ENCODE measurements at regions not wholly inside any gene's neighbourhood (a gene's known extent, or its start where the extent isn't known, plus 50 kb on each side); places are given as distances from the start of the nearest gene placed in this dataset.
"Not testable (repeated sequence)": the region's sequence is repeated elsewhere in the genome, so short reads cannot be mapped to it uniquely, and the experiment has no call there.

DNA sequence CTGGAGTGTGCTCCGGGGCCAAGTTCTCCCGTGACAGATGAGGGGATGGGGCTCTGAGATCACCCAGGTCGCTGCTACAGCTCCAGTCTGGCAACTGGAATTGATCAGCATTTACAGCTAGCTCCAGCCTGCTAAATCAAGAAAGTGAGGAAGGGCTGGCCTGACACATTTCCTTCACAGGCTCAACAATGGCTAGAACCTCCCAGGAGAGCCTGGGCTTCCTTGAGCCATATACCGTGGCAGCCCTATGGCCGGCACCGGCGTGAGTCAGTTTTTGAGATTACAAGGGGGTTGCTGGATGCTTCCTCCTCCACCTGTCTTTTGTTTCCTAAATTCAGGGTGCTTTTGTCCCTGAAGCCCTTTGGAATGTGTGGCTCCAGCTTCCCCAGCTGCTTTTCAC lies 104.2 kb downstream of the ETS2 start:
- Histone ChIP-seq H3K9me3 (ENCODE audit: control insufficient read depth, low read depth, low read length) (no peaks in the 10 kb centered on the region), H3K27ac (ENCODE audit: low read length) (no peak overlapping the region), H3K4me1 (ENCODE audit: control insufficient read depth, low read depth, low read length) (peaks cover 13% of the 10 kb centered on the region), H3K9ac (ENCODE audit: low read length) (no peak overlapping the region), H3K36me3 (ENCODE audit: control insufficient read depth, low read depth, low read length) (no peaks in the 10 kb centered on the region), H3K27me3 (ENCODE audit: control insufficient read depth, insufficient read depth, low read length) (peaks cover 13% of the 10 kb centered on the region), H3K4me3 (ENCODE audit: low read length) (no peak overlapping the region)

DNA sequence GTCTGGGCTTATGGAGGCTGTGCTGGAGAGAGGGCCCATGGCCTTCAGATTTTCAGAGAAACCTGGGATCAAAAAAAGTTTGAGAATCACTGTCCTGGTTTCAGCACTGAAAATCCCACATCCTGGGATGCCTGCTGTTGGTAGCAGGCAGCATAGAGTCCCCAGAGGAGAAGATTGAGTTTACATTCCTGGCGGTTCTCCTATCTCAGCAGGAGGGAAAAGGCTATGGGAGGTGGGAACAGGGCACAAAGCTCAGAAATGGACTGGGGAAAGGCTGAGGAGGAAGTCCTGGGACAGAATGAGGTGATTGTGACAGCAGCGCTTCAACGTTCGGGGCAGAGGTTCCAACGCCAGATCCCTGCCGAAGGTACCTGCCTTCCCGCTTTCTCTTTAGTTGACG lies 103.4 kb downstream of the ETS2 start:
- no peak overlapping the region for H3K9ac ChIP-seq (ENCODE audit: low read length)
- peaks cover 7% of the 10 kb centered on the region for H3K4me1 ChIP-seq (ENCODE audit: control insufficient read depth, low read depth, low read length)
- no peaks in the 10 kb centered on the region for H3K9me3 ChIP-seq (ENCODE audit: control insufficient read depth, low read depth, low read length)
- no peak overlapping the region for H3K4me3 ChIP-seq (ENCODE audit: low read length)
- H3K36me3 ChIP-seq (ENCODE audit: control insufficient read depth, low read depth, low read length): no peaks in the 10 kb centered on the region
- peaks cover 13% of the 10 kb centered on the region for H3K27me3 ChIP-seq (ENCODE audit: control insufficient read depth, insufficient read depth, low read length)
- no peak overlapping the region for H3K27ac ChIP-seq (ENCODE audit: low read length)

DNA sequence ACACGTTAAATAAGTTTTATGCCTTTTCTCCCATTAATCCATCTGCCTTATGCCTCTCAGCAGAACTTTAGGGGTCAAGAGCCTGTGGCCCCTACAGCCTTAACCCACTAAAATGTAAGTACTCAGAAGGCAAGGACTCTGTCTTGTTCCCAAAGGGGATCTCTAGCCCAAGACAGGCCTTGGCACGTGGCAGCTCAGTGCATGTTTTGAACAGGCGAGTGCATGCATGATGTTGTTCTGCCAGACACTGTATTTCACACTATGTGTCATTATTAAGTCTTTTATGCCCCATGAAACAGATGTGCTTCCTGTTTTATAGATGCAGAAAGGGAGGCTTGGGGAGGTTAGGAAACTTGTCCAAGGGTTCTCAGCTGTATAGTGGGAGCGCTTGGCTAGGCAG lies 102.8 kb downstream of the ETS2 start:
- Histone ChIP-seq H3K4me3 (ENCODE audit: low read length) (no peak overlapping the region), H3K27me3 (ENCODE audit: control insufficient read depth, insufficient read depth, low read length) (peaks cover 13% of the 10 kb centered on the region), H3K9ac (ENCODE audit: low read length) (no peak overlapping the region), H3K27ac (ENCODE audit: low read length) (no peak overlapping the region), H3K4me1 (ENCODE audit: control insufficient read depth, low read depth, low read length) (peaks cover 7% of the 10 kb centered on the region), H3K36me3 (ENCODE audit: control insufficient read depth, low read depth, low read length) (no peaks in the 10 kb centered on the region), H3K9me3 (ENCODE audit: control insufficient read depth, low read depth, low read length) (no peaks in the 10 kb centered on the region)

DNA sequence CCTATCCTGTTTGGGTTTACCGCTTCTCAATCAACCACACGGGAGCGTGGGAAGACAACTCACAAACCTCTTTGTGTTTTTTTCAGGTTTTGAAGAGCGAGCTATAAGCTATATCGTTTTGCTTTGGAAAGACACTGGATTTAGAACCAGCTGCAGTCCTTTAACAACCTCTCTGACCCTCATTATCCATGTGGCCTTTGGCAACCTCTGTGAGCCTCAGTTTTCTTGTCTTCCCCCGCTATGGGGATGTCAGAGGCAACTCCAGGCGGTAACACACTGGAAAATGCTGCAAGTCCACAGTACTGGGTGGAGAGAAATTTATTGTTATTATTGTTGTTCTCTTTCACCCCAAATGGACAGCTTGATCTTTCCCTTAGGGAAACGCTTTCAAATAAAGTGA lies 100.0 kb downstream of the ETS2 start:
- Histone ChIP-seq H3K27ac (ENCODE audit: low read length) (no peak overlapping the region), H3K36me3 (ENCODE audit: control insufficient read depth, low read depth, low read length) (no peaks in the 10 kb centered on the region), H3K4me3 (ENCODE audit: low read length) (no peak overlapping the region), H3K9ac (ENCODE audit: low read length) (no peak overlapping the region), H3K27me3 (ENCODE audit: control insufficient read depth, insufficient read depth, low read length) (no peaks in the 10 kb centered on the region), H3K4me1 (ENCODE audit: control insufficient read depth, low read depth, low read length) (peaks cover 7% of the 10 kb centered on the region), H3K9me3 (ENCODE audit: control insufficient read depth, low read depth, low read length) (no peaks in the 10 kb centered on the region)

DNA sequence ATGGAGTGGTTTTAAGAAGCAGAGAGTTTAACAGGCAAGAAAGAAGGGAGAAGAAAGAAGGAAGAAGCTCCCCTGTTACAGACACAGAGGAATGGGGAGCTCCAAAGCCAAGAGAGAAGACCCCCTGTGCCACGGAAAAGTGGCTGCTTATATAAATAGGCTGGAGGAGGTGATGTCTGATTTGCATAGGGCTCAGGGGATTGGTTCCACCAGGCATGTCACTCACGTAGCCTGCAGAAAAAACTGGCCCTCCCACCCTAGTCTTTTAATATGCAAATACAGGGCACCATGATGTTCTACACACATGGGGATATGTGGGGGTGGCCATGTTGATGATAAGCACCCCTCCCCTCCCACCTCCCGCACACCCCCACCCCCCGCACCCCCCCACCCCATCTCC lies 99.6 kb downstream of the ETS2 start:
- Histone ChIP-seq H3K27me3 (ENCODE audit: control insufficient read depth, insufficient read depth, low read length) (no peaks in the 10 kb centered on the region), H3K4me3 (ENCODE audit: low read length) (no peak overlapping the region), H3K9me3 (ENCODE audit: control insufficient read depth, low read depth, low read length) (no peaks in the 10 kb centered on the region), H3K9ac (ENCODE audit: low read length) (no peak overlapping the region), H3K27ac (ENCODE audit: low read length) (no peak overlapping the region), H3K4me1 (ENCODE audit: control insufficient read depth, low read depth, low read length) (peaks cover 6% of the 10 kb centered on the region), H3K36me3 (ENCODE audit: control insufficient read depth, low read depth, low read length) (no peaks in the 10 kb centered on the region)

DNA sequence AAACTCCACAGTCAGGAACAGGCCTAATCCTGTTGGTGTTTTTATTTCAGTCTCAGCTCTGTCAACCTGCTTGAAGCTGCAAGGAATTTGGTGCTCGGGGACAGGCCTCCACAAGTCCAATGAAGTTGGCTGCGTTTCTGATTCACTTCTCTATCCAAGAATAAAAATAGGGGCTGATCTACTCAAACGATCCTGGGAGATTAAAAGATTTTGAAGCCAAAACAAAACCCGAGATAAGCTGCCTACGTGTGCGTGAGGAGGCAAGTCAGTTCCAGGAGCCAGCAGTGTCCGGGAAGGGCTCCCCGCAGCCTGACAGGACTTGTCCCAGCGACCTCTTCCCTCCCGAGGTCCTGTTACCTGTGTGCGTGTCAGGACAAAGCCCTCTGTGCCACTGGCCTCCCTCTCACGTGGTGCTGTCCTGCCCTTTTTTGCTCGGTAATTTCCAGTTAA lies 98.0 kb downstream of the ETS2 start:
- no peaks in the 10 kb centered on the region for H3K9me3 ChIP-seq (ENCODE audit: control insufficient read depth, low read depth, low read length)
- H3K27ac ChIP-seq (ENCODE audit: low read length): no peak overlapping the region
- H3K27me3 ChIP-seq (ENCODE audit: control insufficient read depth, insufficient read depth, low read length): no peaks in the 10 kb centered on the region
- no peaks in the 10 kb centered on the region for H3K4me1 ChIP-seq (ENCODE audit: control insufficient read depth, low read depth, low read length)
- H3K9ac ChIP-seq (ENCODE audit: low read length): no peak overlapping the region
- no peak overlapping the region for H3K4me3 ChIP-seq (ENCODE audit: low read length)
- no peaks in the 10 kb centered on the region for H3K36me3 ChIP-seq (ENCODE audit: control insufficient read depth, low read depth, low read length)

DNA sequence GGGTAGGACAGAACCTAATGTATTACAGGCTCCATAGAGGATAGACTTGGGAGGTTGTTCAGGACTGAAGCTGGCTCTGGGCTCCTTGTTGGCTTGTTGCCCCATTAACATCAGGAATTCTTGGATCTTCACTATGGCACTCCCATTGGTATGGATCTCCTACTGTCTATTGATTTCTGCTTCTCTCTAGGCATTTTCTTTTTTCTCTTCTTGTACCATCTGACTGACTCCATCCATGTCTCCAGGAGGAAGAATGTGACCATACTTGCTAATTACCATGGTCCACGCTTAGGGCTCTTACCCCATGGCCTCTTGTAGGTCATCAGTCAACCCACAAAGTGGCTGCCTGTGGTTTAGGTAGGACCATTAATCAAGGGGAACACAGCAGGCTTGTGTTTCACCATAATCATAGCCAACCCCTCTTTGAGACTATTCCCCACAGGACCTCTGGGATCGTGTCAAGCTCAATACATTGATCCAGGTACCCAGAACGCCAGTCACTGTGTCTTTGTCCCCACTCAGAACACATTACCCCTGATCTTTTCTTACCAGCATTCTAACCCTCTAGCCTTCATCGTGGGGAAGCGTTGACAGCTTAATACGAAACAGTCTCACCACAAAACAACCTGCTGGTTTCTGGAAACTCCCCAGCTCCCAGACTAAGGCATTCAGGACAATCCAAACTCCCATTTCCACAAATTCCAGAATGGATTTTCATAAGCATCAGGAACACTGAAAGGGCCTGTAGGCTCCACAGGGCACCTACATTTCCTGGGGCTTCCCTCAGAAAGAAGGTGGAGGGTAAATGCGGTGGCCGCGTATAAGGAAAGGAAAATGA lies 97.1 kb downstream of the ETS2 start:
- no peaks in the 10 kb centered on the region for H3K9me3 ChIP-seq (ENCODE audit: control insufficient read depth, low read depth, low read length)
- no peak overlapping the region for H3K27ac ChIP-seq (ENCODE audit: low read length)
- no peak overlapping the region for H3K4me3 ChIP-seq (ENCODE audit: low read length)
- H3K9ac ChIP-seq (ENCODE audit: low read length): no peak overlapping the region
- no peaks in the 10 kb centered on the region for H3K27me3 ChIP-seq (ENCODE audit: control insufficient read depth, insufficient read depth, low read length)
- no peaks in the 10 kb centered on the region for H3K36me3 ChIP-seq (ENCODE audit: control insufficient read depth, low read depth, low read length)
- H3K4me1 ChIP-seq (ENCODE audit: control insufficient read depth, low read depth, low read length): no peaks in the 10 kb centered on the region

DNA sequence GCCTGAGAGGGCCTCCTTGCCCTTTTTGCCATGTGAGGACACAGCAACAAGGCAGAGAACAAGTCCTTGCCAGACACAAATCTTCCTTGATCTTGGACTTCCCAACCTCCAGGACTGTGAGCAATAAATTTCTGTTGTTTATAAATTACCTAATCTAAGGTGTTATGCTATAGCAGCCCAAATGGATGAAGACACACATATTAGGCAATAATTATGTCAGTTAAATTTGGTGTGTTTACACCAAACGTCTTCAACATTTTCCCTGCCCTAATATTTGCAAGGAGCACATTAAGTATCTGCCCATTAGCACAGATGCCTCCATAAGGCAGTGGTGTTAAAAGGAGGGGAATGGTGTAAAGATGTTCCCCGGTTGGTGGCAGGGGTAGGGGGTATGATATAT lies 94.8 kb downstream of the ETS2 start:
- Histone ChIP-seq H3K27me3 (ENCODE audit: control insufficient read depth, insufficient read depth, low read length) (no peaks in the 10 kb centered on the region), H3K9me3 (ENCODE audit: control insufficient read depth, low read depth, low read length) (no peaks in the 10 kb centered on the region), H3K9ac (ENCODE audit: low read length) (no peak overlapping the region), H3K36me3 (ENCODE audit: control insufficient read depth, low read depth, low read length) (no peaks in the 10 kb centered on the region), H3K27ac (ENCODE audit: low read length) (no peak overlapping the region), H3K4me1 (ENCODE audit: control insufficient read depth, low read depth, low read length) (no peaks in the 10 kb centered on the region), H3K4me3 (ENCODE audit: low read length) (no peak overlapping the region)

DNA sequence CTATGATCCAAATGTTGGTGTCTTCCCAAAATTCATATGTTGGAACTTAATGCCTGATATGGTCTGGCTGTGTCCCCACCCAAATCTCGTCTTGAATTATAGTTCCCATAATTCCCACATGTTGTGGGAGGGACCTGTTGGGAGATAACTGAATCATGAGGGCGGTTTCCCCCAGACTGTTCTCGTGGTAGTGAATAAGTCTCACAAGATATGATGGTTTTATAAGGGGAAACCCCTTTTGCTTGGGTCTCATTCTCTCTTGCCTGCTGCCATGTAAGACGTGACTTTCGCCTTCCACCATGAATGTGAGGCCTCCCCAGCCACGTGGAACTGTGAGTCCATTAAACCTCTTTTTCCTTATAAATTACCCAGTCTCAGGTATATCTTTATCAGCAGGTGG lies 94.3 kb downstream of the ETS2 start:
- H3K27me3 ChIP-seq (ENCODE audit: control insufficient read depth, insufficient read depth, low read length); H3K4me1 ChIP-seq (ENCODE audit: control insufficient read depth, low read depth, low read length); H3K27ac ChIP-seq (ENCODE audit: low read length); H3K4me3 ChIP-seq (ENCODE audit: low read length); H3K9ac ChIP-seq (ENCODE audit: low read length); H3K9me3 ChIP-seq (ENCODE audit: control insufficient read depth, low read depth, low read length); H3K36me3 ChIP-seq (ENCODE audit: control insufficient read depth, low read depth, low read length): not testable (repeated sequence)

DNA sequence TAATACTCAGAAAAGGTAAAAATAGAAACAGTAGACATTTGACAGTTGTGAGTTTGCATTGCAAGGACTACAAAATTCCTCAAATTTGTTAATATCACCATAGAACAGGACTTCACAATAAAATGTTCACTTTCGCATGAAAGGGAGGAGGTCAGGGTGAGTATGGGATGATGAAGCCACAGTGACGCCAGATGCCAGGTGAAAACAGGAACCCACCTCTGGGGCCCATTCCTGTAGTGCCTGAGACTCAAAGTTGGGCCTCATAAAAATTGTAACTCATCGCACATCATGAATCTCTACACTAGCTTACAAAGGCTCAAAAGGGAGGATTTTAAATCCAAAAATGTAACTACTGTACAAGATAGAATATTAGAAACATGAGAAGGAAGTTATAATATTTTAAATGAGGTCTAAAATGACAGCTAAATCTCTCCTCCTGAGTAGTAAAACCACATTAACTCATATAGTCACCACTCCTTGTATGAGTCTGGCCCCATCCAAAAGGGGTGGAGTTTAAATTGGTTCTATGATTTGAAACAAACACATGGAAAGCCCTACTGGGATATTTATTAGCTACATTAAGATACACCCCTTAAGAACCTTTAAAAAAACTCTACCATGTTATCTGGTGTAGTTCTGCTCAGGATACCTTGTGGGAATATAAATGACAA lies 93.7 kb downstream of the ETS2 start:
- Histone ChIP-seq H3K36me3 (ENCODE audit: control insufficient read depth, low read depth, low read length) (no peaks in the 10 kb centered on the region), H3K9ac (ENCODE audit: low read length) (no peak overlapping the region), H3K27ac (ENCODE audit: low read length) (no peak overlapping the region), H3K27me3 (ENCODE audit: control insufficient read depth, insufficient read depth, low read length) (no peaks in the 10 kb centered on the region), H3K4me3 (ENCODE audit: low read length) (no peak overlapping the region), H3K9me3 (ENCODE audit: control insufficient read depth, low read depth, low read length) (no peaks in the 10 kb centered on the region), H3K4me1 (ENCODE audit: control insufficient read depth, low read depth, low read length) (no peaks in the 10 kb centered on the region)

DNA sequence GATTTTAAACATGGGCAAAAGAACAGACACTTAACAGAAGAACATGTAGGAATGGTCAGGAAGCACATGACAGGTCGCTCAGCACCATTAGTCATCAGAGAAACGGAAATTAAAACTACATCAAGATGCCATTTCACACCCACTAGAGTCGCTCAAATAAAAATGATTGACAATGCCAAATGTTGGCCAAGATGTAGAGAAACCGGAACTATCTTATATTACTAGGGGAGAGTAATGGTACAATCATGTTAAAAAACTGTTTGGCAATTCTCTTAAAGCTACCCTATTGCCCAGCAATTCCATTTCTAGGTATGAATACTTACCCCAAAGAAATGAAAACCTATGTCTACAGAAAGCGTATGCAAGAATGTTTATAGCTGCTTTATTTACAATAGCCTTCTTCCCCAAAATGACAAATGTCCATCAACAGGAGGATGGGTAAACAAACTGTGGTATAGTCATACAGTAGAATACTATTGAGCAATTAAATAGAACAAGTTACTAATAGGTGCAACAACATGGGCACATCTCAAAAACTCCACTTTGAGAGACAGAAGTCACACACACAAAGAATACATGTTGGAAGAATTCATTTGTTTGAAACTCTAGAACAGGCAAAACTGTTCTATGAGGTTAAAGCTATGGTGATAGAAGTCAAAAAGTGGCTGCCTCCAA lies 92.8 kb downstream of the ETS2 start:
- Histone ChIP-seq H3K36me3 (ENCODE audit: control insufficient read depth, low read depth, low read length) (no peaks in the 10 kb centered on the region), H3K4me1 (ENCODE audit: control insufficient read depth, low read depth, low read length) (no peaks in the 10 kb centered on the region), H3K9ac (ENCODE audit: low read length) (no peak overlapping the region), H3K27ac (ENCODE audit: low read length) (no peak overlapping the region), H3K27me3 (ENCODE audit: control insufficient read depth, insufficient read depth, low read length) (no peaks in the 10 kb centered on the region), H3K4me3 (ENCODE audit: low read length) (no peak overlapping the region), H3K9me3 (ENCODE audit: control insufficient read depth, low read depth, low read length) (no peaks in the 10 kb centered on the region)
